Suppressor macrophage treated with lipopolysaccharide for 1 hour (primary cell): ENCODE measurements at regions not wholly inside any gene's neighbourhood (a gene's known extent, or its start where the extent isn't known, plus 50 kb on each side); places are given as distances from the start of the nearest gene placed in this dataset.
A peak's percentile ranks its signal among the peaks of the same experiment; 100 is the strongest.
"Not testable (repeated sequence)": the region's sequence is repeated elsewhere in the genome, so short reads cannot be mapped to it uniquely, and the experiment has no call there.

Experiments used
- DNase-seq, 3 donors: peaks; one replicate each; pipeline ENCODE4 v3.0.0-alpha.2; 2020 to 2022

DNA sequence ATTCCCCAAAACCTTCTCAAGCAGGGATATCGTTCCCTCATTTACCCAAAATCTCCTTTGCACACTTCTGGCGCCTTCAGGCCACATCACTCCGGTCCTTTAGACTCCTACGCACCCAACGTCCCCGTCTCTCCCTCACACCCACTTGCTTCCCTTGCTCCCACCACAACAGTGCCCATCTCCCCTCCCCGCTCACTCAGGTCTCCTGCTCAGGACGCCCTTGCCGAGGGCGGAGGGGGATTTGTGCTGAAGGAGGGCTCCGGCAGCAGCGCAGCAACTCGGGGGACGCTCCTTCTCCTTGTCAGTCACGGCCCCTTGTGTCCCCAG, 71.6 kb downstream of the PCMTD2 start:
- not testable (repeated sequence) for DNase-seq

DNA sequence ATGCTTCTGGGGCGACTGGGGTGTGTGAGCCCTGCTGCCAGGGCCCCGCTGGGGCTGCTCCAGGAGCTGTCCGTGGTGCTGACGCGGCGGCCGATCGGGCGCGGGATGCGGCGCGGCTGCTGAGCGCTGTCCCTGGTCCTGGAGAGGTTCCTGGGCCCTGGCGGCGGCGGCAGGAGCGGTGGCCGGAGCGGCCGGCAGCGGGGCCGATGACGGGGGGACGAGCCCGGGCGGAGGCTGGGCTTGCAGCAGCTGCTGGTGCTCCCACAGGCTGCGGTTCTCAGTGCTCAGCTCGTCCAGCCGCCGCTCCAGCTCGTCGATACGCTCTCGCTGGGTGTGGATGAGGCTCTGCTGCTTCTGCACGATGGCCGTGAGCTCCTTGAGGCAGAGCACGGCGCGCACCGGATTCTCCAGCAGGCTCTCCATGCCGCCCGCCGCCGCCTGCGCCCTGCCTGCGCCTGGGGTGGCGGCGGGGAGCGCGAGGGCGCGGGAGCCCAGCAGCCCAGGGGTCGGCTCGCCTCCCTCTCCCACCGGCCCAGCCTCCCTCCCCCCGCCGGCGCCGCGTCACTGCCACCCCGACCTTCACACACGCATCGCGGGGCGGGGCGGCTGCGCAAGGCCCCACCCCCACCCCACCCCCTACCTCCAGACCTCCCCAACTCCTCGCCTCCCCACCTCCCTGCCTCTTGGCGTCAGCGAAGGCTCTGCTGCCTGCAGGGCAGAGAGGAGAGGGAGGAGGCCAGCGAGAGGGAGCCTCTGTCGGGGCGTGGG, 72.2 kb downstream of the PCMTD2 start:
- DNase-seq: peak in 2 of 3 donors; percentile 12 to 29

DNA sequence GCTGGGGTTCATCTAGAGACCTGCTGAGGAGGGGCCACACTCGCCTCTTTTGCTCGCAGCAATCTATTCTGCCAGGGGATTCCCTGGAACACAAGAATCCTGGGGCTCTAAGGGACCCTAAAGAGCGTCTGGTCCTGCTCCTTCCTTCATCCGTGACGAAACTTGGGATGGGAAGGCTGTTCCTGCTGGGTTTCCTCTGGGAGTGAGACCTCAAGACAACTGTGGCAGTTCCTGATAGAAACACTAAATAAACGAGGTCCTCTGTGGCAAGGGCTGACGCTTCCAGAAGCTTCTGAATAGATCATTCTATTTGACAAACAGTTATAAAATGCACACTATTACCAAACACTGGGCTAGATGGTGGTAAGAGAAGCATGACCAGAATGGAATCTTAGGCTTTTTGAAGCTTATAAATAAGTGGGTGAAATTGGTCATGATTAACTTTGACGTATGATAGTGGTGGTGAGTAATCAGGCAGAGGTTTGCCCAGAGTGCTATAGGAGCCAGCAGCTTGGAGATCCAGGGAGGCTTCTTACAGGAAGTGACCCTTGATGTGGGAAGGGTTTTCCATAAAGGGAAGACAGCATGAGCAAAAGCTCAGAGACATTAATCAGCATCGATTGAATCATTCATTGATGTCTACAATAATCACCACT, 73.2 kb downstream of the PCMTD2 start:
- DNase-seq: peak; percentile 1 to 92 (median 8)

DNA sequence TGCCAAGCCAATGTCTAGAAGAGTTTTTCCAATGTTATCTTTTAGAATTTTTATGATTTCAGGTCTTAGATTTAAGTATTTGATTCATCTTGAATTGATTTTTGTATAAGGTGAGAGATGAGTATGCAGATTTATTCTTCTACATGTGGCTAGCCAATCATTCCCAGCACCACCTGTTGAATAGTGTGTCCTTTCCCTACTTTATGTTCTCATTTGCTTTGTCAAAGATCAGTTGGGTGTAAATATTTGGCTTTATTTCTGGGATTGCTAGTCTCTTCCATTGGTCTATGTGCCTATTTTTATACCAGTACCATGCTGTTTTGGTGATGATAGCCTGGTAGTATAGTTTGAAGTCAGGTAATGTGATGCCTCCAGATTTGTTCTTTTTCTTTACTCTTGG, 77.1 kb downstream of the PCMTD2 start:
- not testable (repeated sequence) for DNase-seq
